Body of pancreas (tissue), 4 donors: ENCODE measurements at regions not wholly inside any gene's neighbourhood (a gene's known extent, or its start where the extent isn't known, plus 50 kb on each side); places are given as distances from the start of the nearest gene placed in this dataset.

Experiments
- CTCF ChIP-seq, 7 experiments: fragments of 450-650 bp in 4 of 7; fragments of 200-600 bp in 3 of 7; sonication (generic) in 3 of 7; IDR thresholded peaks; one replicate each; pipeline ENCODE4 v1.5.1; 2016 to 2019; ENCODE audit warnings: antibody characterized with exemption in 7 of 7
- POLR2A ChIP-seq, 3 donors: fragments of 450-650 bp; IDR thresholded peaks; one replicate each; pipeline ENCODE4 v1.6.1; 2016; ENCODE audit warnings: antibody characterized with exemption in 3 of 3, mild to moderate bottlenecking in 2 of 3

GRCh38 chr15:36511594-36511993, 67.8 kb upstream of the CDIN1 start:
- no peak for TF ChIP-seq POLR2A (IDR thresholded peaks at IDR 0.05)
- TF ChIP-seq CTCF (IDR thresholded peaks at IDR 0.05): no peak
